Gastrocnemius medialis (tissue), 4 donors: ENCODE measurements at regions not wholly inside any gene's neighbourhood (a gene's known extent, or its start where the extent isn't known, plus 50 kb on each side); places are given as distances from the start of the nearest gene placed in this dataset.

ENCODE experiments used
- POLR2A ChIP-seq, 2 donors: fragments of 450-650 bp; IDR thresholded peaks; one replicate each; pipeline ENCODE4 v1.6.1; 2017; ENCODE audit warnings: antibody characterized with exemption in 2 of 2, mild to moderate bottlenecking in 2 of 2, moderate library complexity in 2 of 2
- TF ChIP-seq, protein P1 (sequence below), 5 experiments: fragments of 450-650 bp in 3 of 5; fragments of 200-600 bp in 2 of 5; sonication (generic) in 2 of 5; IDR thresholded peaks in 4 of 5; conservative IDR thresholded peaks in 1 of 5; 1 replicate in 4 of 5; 2 replicates in 1 of 5; pipeline ENCODE4 v1.5.1; 2016 to 2019; ENCODE audit warnings: antibody characterized with exemption in 5 of 5, mild to moderate bottlenecking in 3 of 5, moderate library complexity in 3 of 5

DNA sequence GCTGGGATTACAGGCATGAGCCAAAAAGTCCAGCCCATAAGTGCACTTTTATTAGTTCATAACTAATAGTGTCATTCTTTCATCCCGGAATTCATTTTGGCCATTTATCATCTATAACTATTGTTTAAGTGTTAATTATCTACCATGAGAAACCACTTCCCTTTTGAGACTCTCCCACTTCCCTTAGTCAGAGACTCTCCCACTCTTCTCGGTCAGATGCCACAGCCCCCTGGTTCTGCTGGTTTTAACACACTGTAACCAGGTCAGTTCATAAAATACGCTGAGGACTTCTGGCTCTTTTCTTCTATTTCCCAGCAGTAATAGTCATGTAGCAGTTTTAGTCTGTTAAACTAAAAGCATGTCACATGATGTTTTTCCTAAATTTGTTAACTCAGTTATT lies 303.0 kb upstream of the TSPY4 start:
- TF ChIP-seq, protein P1, sequence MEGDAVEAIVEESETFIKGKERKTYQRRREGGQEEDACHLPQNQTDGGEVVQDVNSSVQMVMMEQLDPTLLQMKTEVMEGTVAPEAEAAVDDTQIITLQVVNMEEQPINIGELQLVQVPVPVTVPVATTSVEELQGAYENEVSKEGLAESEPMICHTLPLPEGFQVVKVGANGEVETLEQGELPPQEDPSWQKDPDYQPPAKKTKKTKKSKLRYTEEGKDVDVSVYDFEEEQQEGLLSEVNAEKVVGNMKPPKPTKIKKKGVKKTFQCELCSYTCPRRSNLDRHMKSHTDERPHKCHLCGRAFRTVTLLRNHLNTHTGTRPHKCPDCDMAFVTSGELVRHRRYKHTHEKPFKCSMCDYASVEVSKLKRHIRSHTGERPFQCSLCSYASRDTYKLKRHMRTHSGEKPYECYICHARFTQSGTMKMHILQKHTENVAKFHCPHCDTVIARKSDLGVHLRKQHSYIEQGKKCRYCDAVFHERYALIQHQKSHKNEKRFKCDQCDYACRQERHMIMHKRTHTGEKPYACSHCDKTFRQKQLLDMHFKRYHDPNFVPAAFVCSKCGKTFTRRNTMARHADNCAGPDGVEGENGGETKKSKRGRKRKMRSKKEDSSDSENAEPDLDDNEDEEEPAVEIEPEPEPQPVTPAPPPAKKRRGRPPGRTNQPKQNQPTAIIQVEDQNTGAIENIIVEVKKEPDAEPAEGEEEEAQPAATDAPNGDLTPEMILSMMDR (IDR thresholded peaks at IDR 0.05 in 4 of 5, conservative IDR thresholded peaks at IDR 0.05 in 1 of 5) = no peak
- TF ChIP-seq POLR2A (IDR thresholded peaks at IDR 0.05) = no peak
